ENCODE measurements at regions not wholly inside any gene's neighbourhood (a gene's known extent, or its start where the extent isn't known, plus 50 kb on each side); places are given as distances from the start of the nearest gene placed in this dataset.

- no peak for TF ChIP-seq GATA2 (IDR thresholded peaks at IDR 0.05; ENCODE audit: low read depth, low read length)
- TF ChIP-seq GATA3 (IDR thresholded peaks at IDR 0.05; ENCODE audit: low read depth, low read length), result no peak
These were observed 81.0 kb upstream of the GOLGA8B start for GRCh38 chr15:34664418-34664817.
